Choroid plexus epithelial cell (primary cell): ENCODE measurements at regions not wholly inside any gene's neighbourhood (a gene's known extent, or its start where the extent isn't known, plus 50 kb on each side); places are given as distances from the start of the nearest gene placed in this dataset.
"Not testable (repeated sequence)": the region's sequence is repeated elsewhere in the genome, so short reads cannot be mapped to it uniquely, and the experiment has no call there.

Experiments
- DNase-seq: peaks from one replicate; pipeline ENCODE4 v3.0.0-alpha.2; 2010; ENCODE audit warnings: low read depth
- H3K4me3 ChIP-seq: 2 replicates; pipeline ENCODE4 v1.5.1; 2011; ENCODE audit warnings: low read depth, mild to moderate bottlenecking, control low read depth, low read length, moderate library complexity
- CTCF ChIP-seq: conservative IDR thresholded peaks from 2 replicates; pipeline ENCODE4 v1.5.1; 2011; ENCODE audit warnings: low read depth, mild to moderate bottlenecking, control low read depth, inconsistent platforms, low read length, moderate library complexity

- TF ChIP-seq CTCF, result no peak
- no peak for DNase-seq
- H3K4me3 ChIP-seq, result no peak overlapping the region
These were observed 211.6 kb upstream of the MAGI2 start for GRCh38 chr7:79664884-79665676.

- DNase-seq, result no peak
- no peak overlapping the region for H3K4me3 ChIP-seq
- no peak for TF ChIP-seq CTCF
These were observed 204.8 kb upstream of the MAGI2 start for GRCh38 chr7:79658304-79658703.

GRCh38 chr7:79653136-79653631 is 199.7 kb upstream of the MAGI2 start:
- no peak overlapping the region for H3K4me3 ChIP-seq
- DNase-seq, result no peak
- no peak for TF ChIP-seq CTCF

GRCh38 chr7:79652619-79653018 is 199.2 kb upstream of the MAGI2 start:
- no peak overlapping the region for H3K4me3 ChIP-seq
- peak; percentile 56 for DNase-seq
- no peak for TF ChIP-seq CTCF

- H3K4me3 ChIP-seq, result no peak overlapping the region
- no peak for TF ChIP-seq CTCF
- no peak for DNase-seq
These were observed 194.2 kb upstream of the MAGI2 start for GRCh38 chr7:79647711-79648110.

GRCh38 chr7:79646278-79646677 is 192.8 kb upstream of the MAGI2 start:
- DNase-seq, result no peak
- TF ChIP-seq CTCF, result no peak

GRCh38 chr7:79636849-79637248 is 183.4 kb upstream of the MAGI2 start:
- no peak for DNase-seq
- H3K4me3 ChIP-seq, result no peak overlapping the region
- no peak for TF ChIP-seq CTCF

More at GRCh38 chr7:79646278-79646677, 192.8 kb upstream of the MAGI2 start:
- no peak overlapping the region for H3K4me3 ChIP-seq

GRCh38 chr7:79625921-79626320 is 172.5 kb upstream of the MAGI2 start:
- DNase-seq, H3K4me3 ChIP-seq: not testable (repeated sequence)
